HG02885 (cell line): ENCODE measurements at regions not wholly inside any gene's neighbourhood (a gene's known extent, or its start where the extent isn't known, plus 50 kb on each side); places are given as distances from the start of the nearest gene placed in this dataset.
"Not testable (repeated sequence)": the region's sequence is repeated elsewhere in the genome, so short reads cannot be mapped to it uniquely, and the experiment has no call there.

ENCODE experiments used
- ATAC-seq: cut with Tn5 transposase; IDR thresholded peaks from one replicate; pipeline ENCODE4 v1.9.1; 2021; ENCODE audit warnings: mild to moderate bottlenecking; ENCODE audit not compliant: unreplicated experiment, poor library complexity

DNA sequence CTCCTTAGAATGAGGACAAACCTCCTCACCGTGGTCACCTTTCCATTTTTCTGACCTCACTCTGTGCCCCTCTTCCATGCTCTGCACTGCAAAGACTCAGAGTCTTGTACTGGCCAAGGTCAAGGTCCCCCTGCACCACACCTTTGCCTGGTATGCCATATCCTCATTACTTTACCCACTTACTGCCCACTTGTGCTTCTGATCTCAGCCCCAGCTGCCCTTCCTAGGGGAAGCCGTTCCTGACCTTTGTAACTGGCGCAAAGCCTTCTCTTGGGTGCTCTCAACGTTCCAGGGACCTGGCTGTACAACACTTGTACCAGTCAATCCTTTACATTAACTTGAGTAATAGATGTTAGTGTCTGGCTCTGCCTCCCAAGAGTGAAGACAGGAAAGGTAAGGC lies 256.0 kb downstream of the SV2B start:
- ATAC-seq = no peak

DNA sequence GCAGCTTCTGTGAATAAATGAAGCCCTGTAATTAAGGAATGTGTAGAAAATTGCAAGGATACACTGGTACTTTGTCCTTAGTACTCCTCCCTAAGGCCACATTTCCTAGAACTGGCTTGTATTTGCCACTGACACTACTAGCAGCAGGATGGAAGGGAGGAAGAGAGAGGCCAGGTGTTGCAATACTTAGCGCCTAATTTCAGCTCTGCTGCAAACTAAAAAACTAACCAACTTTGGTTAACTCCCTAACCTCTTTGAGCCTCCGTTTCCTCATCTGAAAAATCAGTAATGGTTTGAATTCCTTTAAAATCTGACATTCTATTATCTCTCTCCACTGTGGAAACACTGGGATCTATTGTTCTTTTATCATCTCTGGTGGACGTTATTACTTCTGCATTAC lies 257.0 kb downstream of the SV2B start:
- ATAC-seq = no peak

DNA sequence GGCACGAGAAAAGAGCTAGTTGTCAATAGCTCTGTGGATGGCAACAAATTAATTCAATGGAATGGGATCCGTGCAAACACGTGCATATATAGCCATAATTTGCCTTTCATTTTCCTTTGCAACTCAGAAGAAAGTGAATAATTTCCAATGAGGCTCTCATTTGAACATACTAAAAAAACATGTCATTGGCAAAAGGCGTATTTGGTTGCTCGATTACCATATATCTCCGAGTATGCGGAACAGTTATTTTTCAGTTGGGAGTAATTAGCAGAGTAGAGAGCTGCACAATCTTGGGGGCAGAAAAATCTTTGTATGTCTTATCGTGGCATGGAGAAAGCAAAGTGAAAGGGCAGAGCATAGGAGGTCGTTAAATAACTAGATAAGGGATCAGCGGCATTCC lies 257.4 kb downstream of the SV2B start:
- no peak for ATAC-seq

DNA sequence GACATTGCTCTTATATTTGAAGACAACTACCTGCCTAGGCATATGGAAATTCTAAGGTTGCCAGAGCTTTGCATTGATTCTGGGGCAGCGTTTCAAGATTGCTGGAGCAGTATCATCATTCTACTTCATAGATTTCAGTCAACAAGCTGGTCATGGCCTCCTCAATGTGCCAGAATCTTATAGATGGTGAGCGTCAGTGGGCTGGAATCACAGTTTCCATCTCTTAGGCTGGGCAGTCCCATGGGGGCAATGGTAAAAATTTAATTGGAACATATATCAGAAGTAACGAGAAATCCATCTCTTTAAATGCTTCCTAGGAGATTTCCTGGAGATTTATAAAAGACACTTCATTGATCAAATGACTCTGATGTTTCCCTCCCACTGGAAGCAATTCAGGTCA lies 258.3 kb downstream of the SV2B start:
- ATAC-seq = no peak

DNA sequence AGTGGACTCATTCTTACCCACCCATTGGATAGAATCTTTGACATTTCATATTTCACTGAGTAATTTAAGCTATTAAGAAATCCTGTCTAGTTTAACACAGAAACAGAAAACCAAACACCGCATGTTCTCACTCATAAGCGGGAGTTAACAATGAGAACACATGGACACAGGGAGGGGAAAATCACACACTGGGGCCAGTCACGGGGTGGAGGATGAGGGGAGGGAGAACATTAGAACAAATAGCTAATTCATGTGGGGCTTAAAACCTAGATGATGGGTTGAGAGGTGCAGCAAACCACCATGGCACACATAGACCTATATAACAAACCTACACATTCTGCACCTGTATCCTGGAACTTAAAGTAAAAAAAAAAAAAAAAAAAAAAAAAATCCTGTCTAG lies 261.6 kb downstream of the SV2B start:
- not testable (repeated sequence) for ATAC-seq

DNA sequence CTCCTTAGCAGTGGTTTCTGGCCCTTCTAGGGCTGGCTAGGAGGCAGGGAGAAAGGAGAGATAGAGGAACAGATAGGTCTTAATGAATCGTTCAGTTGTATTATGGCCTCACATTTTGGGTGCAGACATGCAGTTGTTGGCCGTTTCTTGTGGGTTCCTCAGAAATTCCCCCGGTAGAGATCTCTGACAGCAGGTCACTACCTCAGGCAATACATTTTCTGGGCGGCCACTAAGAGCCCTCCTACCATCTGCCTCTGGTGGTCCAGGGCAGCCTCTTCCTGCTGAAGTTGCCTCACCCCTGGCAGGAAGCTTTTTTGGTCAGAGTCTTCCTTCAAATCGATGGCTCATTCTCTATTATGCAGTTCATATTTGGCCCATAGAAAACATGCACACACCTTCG lies 266.1 kb downstream of the SV2B start:
- no peak for ATAC-seq

DNA sequence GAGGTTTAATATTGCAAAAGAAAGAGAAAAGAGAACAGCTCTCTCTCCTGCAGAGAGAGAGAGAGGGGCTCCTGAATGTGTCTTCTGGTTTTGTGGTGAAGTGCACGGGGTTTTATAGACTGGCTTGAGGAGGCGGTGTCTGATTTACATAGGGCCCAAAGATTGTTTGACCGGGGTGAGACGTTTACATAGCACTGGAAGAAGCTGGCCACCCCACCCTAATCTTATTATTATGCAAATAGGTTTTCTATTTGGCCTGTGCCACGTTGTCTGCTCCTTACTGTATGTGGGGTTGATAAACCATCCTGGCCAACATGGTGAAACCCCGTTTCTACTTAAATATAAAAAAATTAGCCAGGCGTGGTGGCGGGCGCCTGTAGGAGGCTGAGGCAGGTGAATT lies 268.6 kb downstream of the SV2B start:
- no peak for ATAC-seq

DNA sequence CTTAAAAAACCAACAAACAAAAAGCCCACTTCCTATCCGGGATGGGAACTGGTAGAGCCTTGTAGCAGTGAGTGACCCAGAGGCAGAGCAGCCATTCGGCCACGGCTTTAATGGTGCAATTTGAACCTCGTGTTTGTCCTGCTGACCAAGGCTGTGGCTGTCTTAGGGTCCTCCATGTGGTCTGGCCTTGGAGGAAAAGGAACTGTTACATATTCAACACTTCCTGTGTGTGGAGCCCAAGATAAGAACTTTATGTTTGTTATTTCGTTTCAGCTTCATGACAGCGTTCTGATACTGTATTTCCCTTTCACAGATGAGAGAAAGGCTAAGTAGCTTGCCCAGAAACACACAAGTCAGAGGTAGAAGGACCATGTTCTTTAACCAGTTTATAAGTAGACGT lies 269.8 kb downstream of the SV2B start:
- no peak for ATAC-seq

DNA sequence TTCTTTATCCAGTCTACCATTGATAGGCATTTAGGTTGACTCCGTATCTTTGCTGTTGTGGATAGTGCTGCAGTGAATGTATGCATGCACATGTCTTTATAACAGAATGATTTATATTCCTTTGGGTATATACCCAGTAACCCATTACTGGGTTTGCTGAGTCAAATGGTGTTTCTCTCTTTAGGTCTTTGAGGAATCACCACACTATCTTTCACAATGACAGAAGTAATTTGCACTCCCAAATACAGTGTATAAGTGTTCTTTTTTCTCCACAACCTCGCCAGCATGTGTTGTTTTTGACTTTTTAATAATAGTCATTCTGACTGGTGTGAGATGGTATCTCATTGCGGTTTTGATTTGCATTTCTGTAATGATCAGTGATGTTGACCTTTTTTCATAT lies 271.3 kb downstream of the SV2B start:
- not testable (repeated sequence) for ATAC-seq

DNA sequence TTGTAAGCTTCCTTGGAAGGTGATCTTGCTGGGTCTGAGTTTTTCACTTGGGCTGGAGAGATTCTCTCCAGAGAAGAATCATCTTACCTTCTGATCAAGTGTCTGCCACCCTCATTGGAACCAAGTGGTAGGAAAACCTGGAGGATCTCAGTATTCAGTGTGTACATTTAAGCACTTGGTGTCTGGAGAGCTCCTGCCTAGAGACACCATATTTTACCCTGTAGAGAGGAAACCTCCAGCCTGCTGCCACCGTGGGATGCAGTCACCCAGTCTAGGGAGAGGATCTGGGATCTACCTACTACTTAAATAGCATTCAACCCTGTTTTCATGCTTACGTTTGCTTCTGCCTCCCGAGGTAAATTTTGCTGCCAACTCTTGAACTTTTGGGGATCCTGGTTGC lies 274.3 kb downstream of the SV2B start:
- ATAC-seq = no peak

DNA sequence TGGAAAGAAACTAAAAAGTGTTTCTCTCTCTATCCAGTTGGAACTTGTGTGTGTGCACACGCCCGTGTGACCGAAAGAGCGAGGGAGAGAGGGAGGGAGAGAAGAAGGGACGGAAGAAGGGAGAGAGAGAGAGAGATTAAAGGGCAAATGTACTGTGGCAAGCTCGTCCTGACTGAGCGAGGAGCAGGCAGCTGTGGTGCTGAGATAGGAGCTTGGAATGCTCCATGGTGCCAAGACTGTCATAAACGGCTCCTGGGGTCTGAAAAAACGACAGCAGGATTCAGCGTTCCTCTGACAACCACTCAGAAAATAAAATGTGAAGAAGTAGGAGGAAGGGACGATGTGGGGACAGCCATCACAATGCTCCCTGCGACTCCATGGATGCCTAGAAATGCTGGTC lies 276.0 kb downstream of the SV2B start:
- no peak for ATAC-seq

DNA sequence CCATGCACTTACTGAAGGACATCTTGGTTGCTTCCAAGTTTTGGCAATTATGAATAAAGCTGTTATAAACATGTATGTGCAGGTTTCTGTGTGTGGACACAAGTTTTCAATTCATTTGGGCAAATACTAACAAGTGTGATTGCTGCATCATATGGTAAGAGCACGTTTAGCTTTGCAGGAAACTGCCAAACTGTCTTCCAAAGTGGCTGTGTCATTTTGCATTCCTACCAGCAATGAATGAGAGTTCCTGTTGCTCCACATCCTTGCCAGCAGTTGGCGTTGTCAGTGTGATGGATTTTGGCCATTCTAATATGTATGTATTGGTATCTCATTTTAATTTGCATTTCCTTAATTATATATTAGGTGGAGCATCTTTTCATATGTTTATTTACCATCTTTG lies 280.1 kb downstream of the SV2B start:
- no peak for ATAC-seq

DNA sequence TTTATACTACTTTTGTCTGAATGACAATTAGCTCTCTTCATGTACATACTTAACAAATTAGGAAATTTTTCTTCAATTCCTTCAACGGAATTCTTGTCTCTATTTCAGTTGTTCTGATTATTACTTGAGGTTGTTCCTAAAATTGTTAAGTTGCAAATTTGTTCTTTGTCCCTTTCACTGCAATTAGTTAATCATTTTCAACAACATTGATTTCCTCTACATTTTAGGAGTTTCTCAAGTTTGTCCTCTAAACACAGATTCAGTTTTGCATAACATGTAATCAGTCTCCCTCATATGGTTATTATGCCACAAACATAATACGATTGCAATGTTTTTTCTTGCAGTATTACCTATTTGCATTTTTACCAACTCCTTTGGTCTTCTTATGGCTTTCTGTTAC lies 283.5 kb downstream of the SV2B start:
- ATAC-seq = no peak

DNA sequence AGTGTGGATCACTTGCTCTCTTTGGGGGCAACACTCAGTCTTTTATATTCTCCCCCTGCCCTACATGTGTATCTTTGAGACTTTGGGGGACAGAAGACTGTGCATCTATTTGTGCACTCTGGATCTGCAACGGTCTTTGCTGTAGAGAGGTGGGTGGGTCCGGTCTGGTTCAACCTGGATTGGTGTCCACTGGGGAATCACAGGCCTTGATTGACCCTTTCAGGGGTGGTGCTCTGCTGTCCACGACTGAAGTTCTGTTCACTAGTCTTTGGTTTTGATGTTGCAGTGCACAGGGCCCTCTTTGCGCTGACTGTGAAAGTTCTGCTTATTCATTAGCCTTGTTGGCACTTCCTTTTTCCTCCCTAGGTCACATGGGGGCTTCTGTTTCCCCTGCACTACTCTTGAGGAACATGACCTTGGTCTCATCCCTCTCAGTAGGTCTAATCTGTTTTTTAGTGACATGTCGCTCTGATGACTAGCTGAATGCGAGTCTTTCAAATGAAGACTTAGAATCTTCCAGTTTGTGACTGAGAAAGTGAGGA lies 284.2 kb downstream of the SV2B start:
- no peak for ATAC-seq

DNA sequence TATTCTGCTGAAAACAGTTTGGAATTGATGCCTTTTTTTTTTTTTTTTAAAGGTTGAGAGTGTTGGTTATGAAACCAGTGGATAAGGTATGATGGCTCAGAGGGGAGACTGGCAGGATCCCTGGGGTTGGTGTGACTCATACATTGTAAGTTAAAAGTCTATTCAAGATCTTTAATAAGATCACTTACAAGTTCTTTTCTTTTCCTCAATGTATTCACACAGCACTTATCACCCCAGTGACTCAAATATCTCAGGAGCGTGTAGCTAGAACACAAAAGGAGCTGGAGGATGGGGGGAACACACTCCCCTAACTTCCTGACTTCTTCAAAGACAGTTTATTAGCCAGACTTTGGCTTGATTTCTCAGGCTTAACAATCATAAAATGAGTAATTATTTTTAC lies 285.3 kb downstream of the SV2B start:
- ATAC-seq = no peak

DNA sequence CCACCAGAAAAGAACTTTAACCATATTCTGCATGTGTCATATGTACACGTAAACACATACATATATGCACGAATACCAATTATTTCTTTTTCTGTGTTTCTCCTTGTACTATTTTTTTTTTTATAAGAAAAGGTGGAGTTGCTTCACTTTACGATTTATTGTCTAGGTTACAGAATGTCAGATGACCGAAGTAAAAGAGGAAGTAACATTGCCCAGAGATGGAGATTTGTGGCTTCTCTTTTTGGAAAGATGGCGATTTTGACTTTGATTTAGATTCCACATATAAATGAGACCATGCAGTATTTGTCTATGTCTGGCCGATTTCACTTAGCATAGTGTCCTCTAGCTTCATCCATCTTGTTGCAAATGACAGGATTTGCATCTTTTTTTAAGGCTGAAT lies 293.1 kb downstream of the SV2B start:
- ATAC-seq = no peak

DNA sequence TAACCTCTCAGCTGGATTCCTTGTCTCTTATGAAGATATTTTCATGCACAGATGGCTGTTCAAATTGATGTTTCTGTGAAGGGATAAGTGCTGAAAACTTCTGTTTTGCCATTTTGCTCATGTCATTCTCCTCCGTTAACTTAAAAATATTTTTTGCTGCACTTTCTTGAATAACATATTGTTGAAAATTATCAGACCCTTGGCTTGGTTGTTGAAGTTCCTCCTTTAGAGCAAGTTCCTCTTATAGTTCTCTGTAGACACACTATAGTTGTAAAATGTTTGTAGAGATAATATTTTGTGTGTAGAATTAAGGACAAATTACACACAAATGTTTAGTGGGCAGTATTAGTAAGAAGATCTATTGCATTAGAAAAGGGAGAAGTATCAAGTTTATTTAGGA lies 300.4 kb downstream of the SV2B start:
- no peak for ATAC-seq

DNA sequence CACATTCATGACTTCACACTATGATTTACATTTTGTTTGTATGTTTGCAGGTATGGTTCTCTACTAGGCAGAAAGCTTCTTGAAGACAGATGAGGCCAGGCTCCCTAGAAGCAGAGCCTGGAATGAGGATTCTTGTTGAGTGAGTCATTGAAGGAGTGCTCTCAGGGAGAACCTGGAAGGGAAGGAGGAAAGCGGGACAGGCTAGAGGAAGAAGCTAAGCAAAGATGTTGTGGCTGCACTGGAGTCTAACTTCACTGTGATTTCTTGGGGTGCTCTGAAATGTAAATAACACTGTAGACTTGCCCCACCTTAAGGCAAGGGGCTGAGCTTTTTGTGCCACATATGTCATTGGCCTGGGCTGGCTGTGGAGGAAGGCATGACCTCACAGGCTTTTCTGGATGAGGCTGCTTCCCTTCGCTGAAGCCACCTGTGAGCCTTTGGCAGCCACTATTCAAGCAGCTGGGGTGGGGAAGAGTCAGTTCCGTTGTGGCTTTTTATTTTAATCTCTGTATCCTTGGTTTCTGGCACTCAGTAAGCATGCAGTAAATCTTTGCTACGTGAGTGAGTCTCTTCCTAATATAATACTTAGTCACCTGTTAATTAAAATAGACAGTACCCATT lies 307.3 kb downstream of the SV2B start:
- no peak for ATAC-seq

DNA sequence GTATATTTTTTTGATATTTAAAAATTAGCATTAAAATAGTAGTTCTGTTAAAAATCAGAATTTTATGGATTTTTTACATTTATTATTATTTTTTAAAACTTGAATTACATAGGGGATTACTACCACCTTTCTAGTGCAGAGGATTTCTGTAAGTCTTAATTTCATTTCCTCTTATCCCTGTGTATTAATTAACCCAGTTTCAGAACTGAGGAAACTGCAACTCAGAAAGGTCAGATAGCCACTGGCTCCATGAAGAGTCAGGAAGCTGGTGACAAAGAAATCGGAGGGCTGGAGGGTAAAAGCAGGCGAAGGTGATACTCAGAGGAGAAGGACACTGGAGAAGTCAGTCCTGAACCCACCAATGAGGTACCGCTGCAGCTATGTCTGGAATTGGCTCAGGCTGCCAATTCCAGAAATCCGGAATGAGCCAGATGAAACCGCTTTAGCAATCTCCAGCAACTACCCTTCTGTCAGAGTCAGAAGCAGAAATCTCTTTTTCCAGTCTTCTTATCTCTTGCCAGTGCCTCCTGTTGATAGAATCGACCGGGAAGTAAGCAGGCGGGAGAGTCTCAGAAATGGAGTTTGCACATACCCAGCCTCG lies 308.5 kb downstream of the SV2B start:
- ATAC-seq = no peak

DNA sequence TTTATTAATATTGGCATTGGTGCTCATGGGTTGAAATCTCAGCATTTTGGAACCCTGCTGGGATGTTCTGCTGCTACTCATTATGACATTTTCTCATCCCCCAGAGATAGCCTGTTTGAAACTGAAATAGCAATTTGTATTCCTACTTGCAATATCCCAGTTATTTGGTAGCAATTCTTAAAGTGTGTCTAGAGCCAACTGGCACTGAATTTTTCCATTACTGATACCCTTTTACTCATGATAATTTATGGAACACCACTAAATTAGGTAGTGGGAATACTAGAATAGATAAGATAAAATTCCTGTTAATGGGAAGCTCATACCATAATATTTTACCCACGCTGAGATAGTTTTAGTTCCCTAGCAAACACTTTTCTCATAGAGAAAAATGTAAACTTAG lies 309.3 kb downstream of the SV2B start:
- no peak for ATAC-seq

DNA sequence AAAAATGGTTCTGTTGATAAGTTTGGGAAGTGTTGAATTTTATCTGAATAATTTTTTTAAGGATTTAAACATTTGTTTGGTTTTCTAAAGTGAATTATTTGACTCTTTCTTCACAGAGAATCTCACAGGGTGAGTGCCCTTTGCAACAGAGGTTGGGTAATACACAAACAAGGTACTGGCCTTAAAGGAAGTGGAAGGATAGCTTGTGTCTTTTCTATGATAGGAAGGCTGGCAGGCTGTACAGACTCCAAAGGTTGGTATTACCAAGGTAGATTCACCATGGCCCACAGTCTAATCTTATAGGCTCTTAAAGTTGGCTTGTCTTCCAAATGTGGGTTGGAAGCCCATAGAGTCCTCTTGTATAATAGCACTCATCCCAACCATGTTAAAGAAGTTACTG lies 311.5 kb downstream of the SV2B start:
- ATAC-seq = no peak

DNA sequence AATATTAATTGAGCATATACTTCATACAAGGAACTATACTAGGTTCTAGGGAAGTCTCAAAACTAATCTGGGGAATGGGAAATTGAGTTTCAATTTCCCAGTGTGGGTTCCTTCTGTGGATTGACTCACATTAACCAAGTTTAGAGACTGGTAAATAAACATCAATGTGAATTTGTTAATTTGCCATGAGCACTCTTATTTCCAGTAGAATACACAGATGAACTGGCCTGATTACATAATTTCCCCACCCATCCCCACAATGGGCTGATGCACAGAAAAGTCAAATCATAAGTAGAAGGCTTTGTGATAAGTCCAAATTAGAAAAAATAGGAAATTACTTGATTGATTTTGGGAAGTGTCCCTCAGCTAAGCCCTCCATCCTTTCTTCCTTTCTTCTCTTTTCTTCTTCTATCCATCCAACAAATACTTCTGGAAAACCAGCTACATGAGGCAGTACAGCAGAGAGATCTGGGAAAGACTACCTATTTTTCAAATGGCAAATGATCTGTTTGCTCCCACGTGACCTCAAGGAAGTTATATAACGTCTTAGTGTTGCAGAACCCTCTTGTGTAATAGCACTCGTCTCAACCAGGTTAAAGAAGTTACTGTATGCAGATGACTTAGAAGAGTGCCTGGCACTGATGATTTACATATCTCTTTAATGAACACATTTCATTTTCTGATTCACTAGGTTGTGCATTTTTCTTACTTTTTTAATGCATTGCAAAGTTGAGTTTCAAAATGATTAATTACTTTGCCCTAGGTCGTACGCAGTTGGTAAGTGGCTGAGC lies 312.3 kb downstream of the SV2B start:
- ATAC-seq = no peak
